HepG2 (cell line): ENCODE measurements at regions not wholly inside any gene's neighbourhood (a gene's known extent, or its start where the extent isn't known, plus 50 kb on each side); places are given as distances from the start of the nearest gene placed in this dataset.

Experiments
- CEBPB ChIP-seq: IDR thresholded peaks from 2 replicates; pipeline ENCODE4 v1.6.1; 2011; ENCODE audit warnings: low read depth, low read length, improper control_type of control experiment, borderline replicate concordance
- ETV5 ChIP-seq: IDR thresholded peaks from 2 replicates; pipeline ENCODE4 v1.6.1; 2018; ENCODE audit warnings: missing biosample characterization, missing genetic modification reagents, inconsistent platforms, borderline replicate concordance
- GFI1 ChIP-seq: sonication (generic); formaldehyde crosslinking; IDR thresholded peaks from 2 replicates; pipeline ENCODE4 v1.5.0; 2020; ENCODE audit warnings: missing genetic modification reagents, mild to moderate bottlenecking, borderline replicate concordance
- NR2C2 ChIP-seq: sonication (generic); formaldehyde crosslinking; IDR thresholded peaks from 2 replicates; pipeline ENCODE4 v1.4.0; 2020; ENCODE audit warnings: missing genetic modification reagents, mild to moderate bottlenecking, moderate library complexity, borderline replicate concordance
- NR2F1 ChIP-seq, 2 experiments: fragments of 450-650 bp in 1 of 2; formaldehyde crosslinking in 1 of 2; IDR thresholded peaks; 2 replicates each; pipeline versions ENCODE4 v1.5.0 to v1.6.1; 2016 to 2020; ENCODE audit warnings: mild to moderate bottlenecking in 1 of 2, missing compliant biosample characterization in 1 of 2, missing genetic modification reagents in 1 of 2, moderate library complexity in 1 of 2
- SAP130 ChIP-seq: IDR thresholded peaks from 2 replicates; pipeline ENCODE4 v1.6.1; 2016; ENCODE audit warnings: low read depth
- SMAD3 ChIP-seq: sonication (generic); formaldehyde crosslinking; IDR thresholded peaks from 2 replicates; pipeline ENCODE4 v1.4.0; 2020; ENCODE audit warnings: missing genetic modification reagents
- SPEN ChIP-seq: sonication (generic); formaldehyde crosslinking; IDR thresholded peaks from 2 replicates; pipeline ENCODE4 v1.5.1; 2020; ENCODE audit warnings: low read depth, mild to moderate bottlenecking, missing genetic modification reagents
- TAF1 ChIP-seq: sonication (generic); formaldehyde crosslinking; IDR thresholded peaks from 2 replicates; pipeline ENCODE4 v1.4.0; 2020; ENCODE audit warnings: missing genetic modification reagents
- TBX3 ChIP-seq: fragments of 450-650 bp; IDR thresholded peaks from 2 replicates; pipeline ENCODE4 v1.6.1; 2017; ENCODE audit warnings: antibody characterized with exemption, mild to moderate bottlenecking, inconsistent platforms, borderline replicate concordance
- ZNF180 ChIP-seq: sonication (generic); formaldehyde crosslinking; IDR thresholded peaks from 2 replicates; pipeline ENCODE4 v1.4.0; 2020; ENCODE audit warnings: low read depth, missing genetic modification reagents, borderline replicate concordance
- ZNF329 ChIP-seq: sonication (generic); formaldehyde crosslinking; IDR thresholded peaks from 2 replicates; pipeline ENCODE4 v1.9.0; 2021; ENCODE audit warnings: low read depth, mild to moderate bottlenecking, missing genetic modification reagents
- ZNF34 ChIP-seq: sonication (generic); formaldehyde crosslinking; IDR thresholded peaks from 2 replicates; pipeline ENCODE4 v1.4.0; 2020; ENCODE audit warnings: mild to moderate bottlenecking, missing genetic modification reagents, borderline replicate concordance
- ZNF431 ChIP-seq: sonication (generic); formaldehyde crosslinking; IDR thresholded peaks from 2 replicates; pipeline ENCODE4 v1.9.0; 2022; ENCODE audit warnings: missing genetic modification reagents, low read depth, mild to moderate bottlenecking, borderline replicate concordance
- ZNF460 ChIP-seq: sonication (generic); formaldehyde crosslinking; IDR thresholded peaks from 2 replicates; pipeline ENCODE4 v1.5.1; 2020; ENCODE audit warnings: missing genetic modification reagents, mild to moderate bottlenecking, borderline replicate concordance
- TF ChIP-seq, protein P1 (sequence below), 2 experiments: fragments of 450-650 bp in 1 of 2; sonication (generic) in 1 of 2; formaldehyde crosslinking; IDR thresholded peaks; 2 replicates each; pipeline versions ENCODE4 v1.5.0 to v1.8.0; 2020 to 2022; ENCODE audit warnings: mild to moderate bottlenecking in 1 of 2, missing genetic modification reagents in 1 of 2
- TF ChIP-seq, protein P2 (sequence below): sonication (generic); IDR thresholded peaks from 2 replicates; pipeline ENCODE4 v1.6.1; 2016; ENCODE audit warnings: low read depth, borderline replicate concordance
- TF ChIP-seq, protein P3 (sequence below): sonication (generic); formaldehyde crosslinking; IDR thresholded peaks from 2 replicates; pipeline ENCODE4 v1.4.0; 2020; ENCODE audit warnings: missing genetic modification reagents
- TF ChIP-seq, protein P4 (sequence below): sonication (generic); formaldehyde crosslinking; IDR thresholded peaks from 2 replicates; pipeline ENCODE4 v1.4.0; 2020; ENCODE audit warnings: missing genetic modification reagents, borderline replicate concordance
- TF ChIP-seq, protein P5 (sequence below): sonication (generic); formaldehyde crosslinking; IDR thresholded peaks from 2 replicates; pipeline ENCODE4 v1.5.0; 2020; ENCODE audit warnings: mild to moderate bottlenecking, missing genetic modification reagents, moderate library complexity

DNA sequence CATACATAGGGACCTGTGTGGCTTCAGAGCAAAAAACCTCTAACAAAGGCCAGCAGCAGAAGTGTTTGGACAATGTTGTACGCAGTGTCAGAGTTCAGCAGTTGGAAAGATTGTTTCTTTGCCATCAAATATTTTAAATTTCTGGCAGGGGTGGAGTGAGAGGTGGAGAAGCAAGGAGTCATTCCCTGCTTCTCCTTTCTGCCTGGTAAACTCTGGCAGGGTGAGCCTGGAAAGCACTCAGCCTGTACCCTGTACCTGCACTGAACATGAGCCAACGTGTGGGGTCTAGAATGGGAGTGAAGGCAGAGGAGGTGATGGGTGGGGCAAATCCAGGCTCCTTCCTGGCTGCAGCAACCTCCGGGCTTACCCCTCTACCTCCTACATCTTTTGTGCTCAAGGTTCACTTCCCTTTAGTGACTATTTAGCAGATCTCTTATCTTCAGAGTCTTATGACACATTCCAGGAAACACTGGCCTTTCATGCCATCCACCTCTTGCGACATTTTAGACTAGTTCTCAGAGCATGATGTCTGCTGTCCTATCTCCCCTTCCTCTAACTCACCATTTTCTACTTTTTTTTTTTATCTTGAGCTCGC is 445.0 kb upstream of the PIK3R1 start (continued):
- TF ChIP-seq, protein P1, sequence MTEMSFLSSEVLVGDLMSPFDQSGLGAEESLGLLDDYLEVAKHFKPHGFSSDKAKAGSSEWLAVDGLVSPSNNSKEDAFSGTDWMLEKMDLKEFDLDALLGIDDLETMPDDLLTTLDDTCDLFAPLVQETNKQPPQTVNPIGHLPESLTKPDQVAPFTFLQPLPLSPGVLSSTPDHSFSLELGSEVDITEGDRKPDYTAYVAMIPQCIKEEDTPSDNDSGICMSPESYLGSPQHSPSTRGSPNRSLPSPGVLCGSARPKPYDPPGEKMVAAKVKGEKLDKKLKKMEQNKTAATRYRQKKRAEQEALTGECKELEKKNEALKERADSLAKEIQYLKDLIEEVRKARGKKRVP (CRISPR knock-in tag; IDR thresholded peaks at IDR 0.05) = peak in 1 of 2 experiments; percentile 49; a peak in 1 of 4 replicates
- TF ChIP-seq, protein P2, sequence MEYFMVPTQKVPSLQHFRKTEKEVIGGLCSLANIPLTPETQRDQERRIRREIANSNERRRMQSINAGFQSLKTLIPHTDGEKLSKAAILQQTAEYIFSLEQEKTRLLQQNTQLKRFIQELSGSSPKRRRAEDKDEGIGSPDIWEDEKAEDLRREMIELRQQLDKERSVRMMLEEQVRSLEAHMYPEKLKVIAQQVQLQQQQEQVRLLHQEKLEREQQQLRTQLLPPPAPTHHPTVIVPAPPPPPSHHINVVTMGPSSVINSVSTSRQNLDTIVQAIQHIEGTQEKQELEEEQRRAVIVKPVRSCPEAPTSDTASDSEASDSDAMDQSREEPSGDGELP = peak; percentile 8; the same call in 1 of the 2 replicates
- TF ChIP-seq ZNF34 = 0 out of 2 replicates have a peak, but pooled peaks have one; percentile 65
- TF ChIP-seq NR2F1 (CRISPR knock-in tag; IDR thresholded peaks at IDR 0.05) = peak in 1 of 2 experiments; percentile 38; a peak in 1 of 4 replicates
- peak; percentile 81 for TF ChIP-seq NR2C2 (CRISPR knock-in tag)
- peak; percentile 43; the same call in 1 of the 2 replicates for TF ChIP-seq TAF1 (CRISPR knock-in tag)
- peak; percentile 95 for TF ChIP-seq ETV5 (CRISPR knock-in tag)
- TF ChIP-seq SAP130 (CRISPR knock-in tag) = peak; percentile 59; the same call in 1 of the 2 replicates
- no peak for TF ChIP-seq ZNF180 (CRISPR knock-in tag)
- TF ChIP-seq TBX3 = 0 out of 2 replicates have a peak, but pooled peaks have one; percentile 14
- no peak for TF ChIP-seq ZNF460 (CRISPR knock-in tag)
- TF ChIP-seq GFI1 (CRISPR knock-in tag) = peak; percentile 68; the same call in 1 of the 2 replicates
- TF ChIP-seq SPEN (CRISPR knock-in tag) = peak; percentile 24; the same call in 1 of the 2 replicates
- TF ChIP-seq, protein P3, sequence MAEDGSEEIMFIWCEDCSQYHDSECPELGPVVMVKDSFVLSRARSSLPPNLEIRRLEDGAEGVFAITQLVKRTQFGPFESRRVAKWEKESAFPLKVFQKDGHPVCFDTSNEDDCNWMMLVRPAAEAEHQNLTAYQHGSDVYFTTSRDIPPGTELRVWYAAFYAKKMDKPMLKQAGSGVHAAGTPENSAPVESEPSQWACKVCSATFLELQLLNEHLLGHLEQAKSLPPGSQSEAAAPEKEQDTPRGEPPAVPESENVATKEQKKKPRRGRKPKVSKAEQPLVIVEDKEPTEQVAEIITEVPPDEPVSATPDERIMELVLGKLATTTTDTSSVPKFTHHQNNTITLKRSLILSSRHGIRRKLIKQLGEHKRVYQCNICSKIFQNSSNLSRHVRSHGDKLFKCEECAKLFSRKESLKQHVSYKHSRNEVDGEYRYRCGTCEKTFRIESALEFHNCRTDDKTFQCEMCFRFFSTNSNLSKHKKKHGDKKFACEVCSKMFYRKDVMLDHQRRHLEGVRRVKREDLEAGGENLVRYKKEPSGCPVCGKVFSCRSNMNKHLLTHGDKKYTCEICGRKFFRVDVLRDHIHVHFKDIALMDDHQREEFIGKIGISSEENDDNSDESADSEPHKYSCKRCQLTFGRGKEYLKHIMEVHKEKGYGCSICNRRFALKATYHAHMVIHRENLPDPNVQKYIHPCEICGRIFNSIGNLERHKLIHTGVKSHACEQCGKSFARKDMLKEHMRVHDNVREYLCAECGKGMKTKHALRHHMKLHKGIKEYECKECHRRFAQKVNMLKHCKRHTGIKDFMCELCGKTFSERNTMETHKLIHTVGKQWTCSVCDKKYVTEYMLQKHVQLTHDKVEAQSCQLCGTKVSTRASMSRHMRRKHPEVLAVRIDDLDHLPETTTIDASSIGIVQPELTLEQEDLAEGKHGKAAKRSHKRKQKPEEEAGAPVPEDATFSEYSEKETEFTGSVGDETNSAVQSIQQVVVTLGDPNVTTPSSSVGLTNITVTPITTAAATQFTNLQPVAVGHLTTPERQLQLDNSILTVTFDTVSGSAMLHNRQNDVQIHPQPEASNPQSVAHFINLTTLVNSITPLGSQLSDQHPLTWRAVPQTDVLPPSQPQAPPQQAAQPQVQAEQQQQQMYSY (CRISPR knock-in tag) = 0 out of 2 replicates have a peak, but pooled peaks have one; percentile 42
- TF ChIP-seq, protein P4, sequence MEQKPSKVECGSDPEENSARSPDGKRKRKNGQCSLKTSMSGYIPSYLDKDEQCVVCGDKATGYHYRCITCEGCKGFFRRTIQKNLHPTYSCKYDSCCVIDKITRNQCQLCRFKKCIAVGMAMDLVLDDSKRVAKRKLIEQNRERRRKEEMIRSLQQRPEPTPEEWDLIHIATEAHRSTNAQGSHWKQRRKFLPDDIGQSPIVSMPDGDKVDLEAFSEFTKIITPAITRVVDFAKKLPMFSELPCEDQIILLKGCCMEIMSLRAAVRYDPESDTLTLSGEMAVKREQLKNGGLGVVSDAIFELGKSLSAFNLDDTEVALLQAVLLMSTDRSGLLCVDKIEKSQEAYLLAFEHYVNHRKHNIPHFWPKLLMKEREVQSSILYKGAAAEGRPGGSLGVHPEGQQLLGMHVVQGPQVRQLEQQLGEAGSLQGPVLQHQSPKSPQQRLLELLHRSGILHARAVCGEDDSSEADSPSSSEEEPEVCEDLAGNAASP (CRISPR knock-in tag) = peak; percentile 82; the same call in 1 of the 2 replicates
- TF ChIP-seq, protein P5, sequence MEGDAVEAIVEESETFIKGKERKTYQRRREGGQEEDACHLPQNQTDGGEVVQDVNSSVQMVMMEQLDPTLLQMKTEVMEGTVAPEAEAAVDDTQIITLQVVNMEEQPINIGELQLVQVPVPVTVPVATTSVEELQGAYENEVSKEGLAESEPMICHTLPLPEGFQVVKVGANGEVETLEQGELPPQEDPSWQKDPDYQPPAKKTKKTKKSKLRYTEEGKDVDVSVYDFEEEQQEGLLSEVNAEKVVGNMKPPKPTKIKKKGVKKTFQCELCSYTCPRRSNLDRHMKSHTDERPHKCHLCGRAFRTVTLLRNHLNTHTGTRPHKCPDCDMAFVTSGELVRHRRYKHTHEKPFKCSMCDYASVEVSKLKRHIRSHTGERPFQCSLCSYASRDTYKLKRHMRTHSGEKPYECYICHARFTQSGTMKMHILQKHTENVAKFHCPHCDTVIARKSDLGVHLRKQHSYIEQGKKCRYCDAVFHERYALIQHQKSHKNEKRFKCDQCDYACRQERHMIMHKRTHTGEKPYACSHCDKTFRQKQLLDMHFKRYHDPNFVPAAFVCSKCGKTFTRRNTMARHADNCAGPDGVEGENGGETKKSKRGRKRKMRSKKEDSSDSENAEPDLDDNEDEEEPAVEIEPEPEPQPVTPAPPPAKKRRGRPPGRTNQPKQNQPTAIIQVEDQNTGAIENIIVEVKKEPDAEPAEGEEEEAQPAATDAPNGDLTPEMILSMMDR (CRISPR knock-in tag) = 0 out of 2 replicates have a peak, but pooled peaks have one; percentile 8
- TF ChIP-seq CEBPB = peak; percentile 93
- peak; percentile 52; the same call in 1 of the 2 replicates for TF ChIP-seq SMAD3 (CRISPR knock-in tag)
- no peak for TF ChIP-seq ZNF329 (CRISPR knock-in tag)
- no peak for TF ChIP-seq ZNF431 (CRISPR knock-in tag)
